Trophoblast cell (in vitro differentiated cells and primary cell): ENCODE measurements at regions not wholly inside any gene's neighbourhood (a gene's known extent, or its start where the extent isn't known, plus 50 kb on each side); places are given as distances from the start of the nearest gene placed in this dataset.

ENCODE experiments used
- DNase-seq, 2 donors: peaks; one replicate each; pipeline ENCODE4 v3.0.0-alpha.2; 2016
- H2AFZ ChIP-seq: 2 replicates; pipeline ENCODE4 v1.6.1; 2013; ENCODE audit warnings: low read length, moderate library complexity, mild to moderate bottlenecking; ENCODE audit not compliant: insufficient read depth, poor library complexity
- H2AK5ac ChIP-seq: 2 replicates; pipeline ENCODE4 v1.6.1; 2013; ENCODE audit warnings: mild to moderate bottlenecking, low read length
- H2BK120ac ChIP-seq: 2 replicates; pipeline ENCODE4 v1.6.1; 2013; ENCODE audit warnings: low read length, mild to moderate bottlenecking, moderate library complexity; ENCODE audit not compliant: insufficient read depth, poor library complexity
- H2BK12ac ChIP-seq: 2 replicates; pipeline ENCODE4 v1.6.1; 2013; ENCODE audit warnings: mild to moderate bottlenecking, low read length, moderate library complexity
- H2BK5ac ChIP-seq: 2 replicates; pipeline ENCODE4 v1.6.1; 2013; ENCODE audit warnings: low read length, low read depth, moderate library complexity, mild to moderate bottlenecking; ENCODE audit not compliant: poor library complexity
- H3K14ac ChIP-seq: 2 replicates; pipeline ENCODE4 v1.6.1; 2013; ENCODE audit warnings: mild to moderate bottlenecking, low read length
- H3K18ac ChIP-seq: 2 replicates; pipeline ENCODE4 v1.6.1; 2013; ENCODE audit warnings: mild to moderate bottlenecking, low read length
- H3K23ac ChIP-seq: 2 replicates; pipeline ENCODE4 v1.6.1; 2013; ENCODE audit warnings: low read length
- H3K27ac ChIP-seq: 2 replicates; pipeline ENCODE4 v1.5.1; 2013; ENCODE audit warnings: low read depth, mild to moderate bottlenecking, inconsistent platforms, low read length, moderate library complexity
- H3K27me3 ChIP-seq: 2 replicates; pipeline ENCODE4 v1.6.1; 2013; ENCODE audit warnings: inconsistent platforms, mild to moderate bottlenecking, low read length, moderate library complexity; ENCODE audit not compliant: insufficient read depth
- H3K36me3 ChIP-seq, 2 experiments: 1 replicate in 1 of 2; 2 replicates in 1 of 2; pipeline ENCODE4 v1.6.1; 2013; ENCODE audit warnings: low read length in 2 of 2, mild to moderate bottlenecking in 2 of 2, moderate library complexity in 1 of 2; ENCODE audit not compliant: insufficient read depth in 2 of 2, control insufficient read depth in 1 of 2
- H3K4ac ChIP-seq: 2 replicates; pipeline ENCODE4 v1.6.1; 2013; ENCODE audit warnings: low read depth, mild to moderate bottlenecking, low read length, moderate library complexity
- H3K4me1 ChIP-seq, 2 experiments: 1 replicate in 1 of 2; 2 replicates in 1 of 2; pipeline ENCODE4 v1.6.1; 2013; ENCODE audit warnings: low read length in 2 of 2, mild to moderate bottlenecking in 2 of 2, moderate library complexity in 1 of 2; ENCODE audit not compliant: insufficient read depth in 2 of 2, control insufficient read depth in 1 of 2
- H3K4me2 ChIP-seq: 2 replicates; pipeline ENCODE4 v1.6.1; 2013; ENCODE audit warnings: inconsistent platforms, mild to moderate bottlenecking, low read length, moderate library complexity
- H3K4me3 ChIP-seq: 2 replicates; pipeline ENCODE4 v1.5.1; 2013; ENCODE audit warnings: mild to moderate bottlenecking, low read depth, low read length, inconsistent platforms
- H3K79me1 ChIP-seq: one replicate; pipeline ENCODE4 v1.6.1; 2013; ENCODE audit warnings: low read length
- H3K79me2 ChIP-seq: 2 replicates; pipeline ENCODE4 v1.6.1; 2013; ENCODE audit warnings: low read length, mild to moderate bottlenecking; ENCODE audit not compliant: control insufficient read depth, insufficient read depth, poor library complexity
- H3K9ac ChIP-seq: 2 replicates; pipeline ENCODE4 v1.6.1; 2013; ENCODE audit warnings: mild to moderate bottlenecking, low read length
- H3K9me3 ChIP-seq: 2 replicates; pipeline ENCODE4 v1.6.1; 2013; ENCODE audit warnings: low read depth, mild to moderate bottlenecking, control low read depth, inconsistent platforms, low read length; ENCODE audit not compliant: insufficient read depth
- H4K12ac ChIP-seq: 2 replicates; pipeline ENCODE4 v1.6.1; 2013; ENCODE audit warnings: low read depth, mild to moderate bottlenecking, low read length, moderate library complexity
- H4K8ac ChIP-seq: 2 replicates; pipeline ENCODE4 v1.6.1; 2013; ENCODE audit warnings: low read depth, mild to moderate bottlenecking, low read length, moderate library complexity
- H4K91ac ChIP-seq: one replicate; pipeline ENCODE4 v1.6.1; 2013; ENCODE audit warnings: low read depth, mild to moderate bottlenecking, low read length, moderate library complexity
- WGBS: extraction: QIAGEN DNeasy Blood & Tissue Kit; methylation state at CpG from one replicate; pipeline ENCODE4 v1.1.7; 2013; ENCODE audit warnings: missing lambda C conversion rate; ENCODE audit not compliant: insufficient read length, insufficient coverage; ENCODE audit errors: extremely low coverage; 5-methylcytosine and 5-hydroxymethylcytosine counted together

DNA sequence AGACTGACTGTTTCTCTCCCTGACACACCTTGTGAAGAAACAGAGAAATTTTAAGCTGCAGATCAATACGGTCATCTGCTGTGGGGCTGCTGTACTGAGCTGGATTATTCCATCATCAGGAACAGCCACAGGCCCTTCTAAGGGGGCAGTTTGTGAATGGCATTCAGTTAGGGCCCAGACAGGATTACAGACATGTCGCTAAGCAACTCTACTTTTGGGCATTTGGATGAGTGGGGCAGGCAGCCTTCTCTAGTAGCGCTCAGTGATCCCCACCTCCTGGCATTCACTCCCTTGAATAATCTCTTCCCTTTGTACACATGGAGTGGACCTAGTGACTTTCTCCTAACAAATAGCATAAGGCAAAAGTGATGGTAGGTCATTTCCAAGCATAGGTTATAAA lies 144.4 kb upstream of the RARB start:
- Histone ChIP-seq H2BK120ac (no peak overlapping the region), H2BK5ac (no peak overlapping the region), H3K9me3 (no peaks in the 10 kb centered on the region), H4K91ac (no peak overlapping the region), H3K9ac (no peak overlapping the region), H3K4me1 (no peaks in the 10 kb centered on the region), H3K27me3 (no peaks in the 10 kb centered on the region), H3K27ac (no peak overlapping the region), H2AFZ (no peak overlapping the region), H3K4ac (no peak overlapping the region), H4K12ac (no peak overlapping the region), H3K4me3 (no peak overlapping the region), H3K79me1 (no peaks in the 10 kb centered on the region), H3K79me2 (no peaks in the 10 kb centered on the region), H3K23ac (no peak overlapping the region), H3K14ac (no peak overlapping the region), H3K4me2 (no peak overlapping the region), H2BK12ac (no peak overlapping the region), H2AK5ac (no peak overlapping the region), H4K8ac (no peak overlapping the region), H3K36me3 (no peaks in the 10 kb centered on the region), H3K18ac (no peak overlapping the region)
- DNase-seq = no peak
- no CpG with 5 or more reads among the region's 3 CpGs for WGBS

DNA sequence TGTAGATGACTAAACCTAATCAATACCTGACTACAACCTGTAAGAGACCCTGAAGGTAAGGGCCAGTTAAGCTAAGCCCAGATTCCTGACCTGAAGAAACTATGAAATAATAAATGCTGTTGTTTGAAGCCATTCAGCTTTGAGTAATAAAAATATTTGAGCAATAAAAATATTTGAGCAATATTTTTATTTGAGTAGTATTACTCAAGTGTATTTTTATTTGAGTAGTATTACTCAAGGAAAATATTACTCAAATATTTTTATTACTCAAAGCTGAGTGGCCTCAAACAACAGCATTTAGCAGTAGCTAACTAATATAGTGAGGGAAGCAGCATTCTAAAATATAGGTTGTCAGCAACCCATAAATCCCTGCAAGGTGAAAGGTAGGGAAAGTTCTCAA lies 143.8 kb upstream of the RARB start:
- DNase-seq = no peak
- Histone ChIP-seq H4K12ac (no peak overlapping the region), H3K4me1 (no peaks in the 10 kb centered on the region), H4K8ac (no peak overlapping the region), H2BK5ac (no peak overlapping the region), H3K9ac (no peak overlapping the region), H3K23ac (no peak overlapping the region), H3K4ac (no peak overlapping the region), H3K36me3 (no peaks in the 10 kb centered on the region), H2BK12ac (no peak overlapping the region), H3K79me1 (no peaks in the 10 kb centered on the region), H3K14ac (no peak overlapping the region), H3K9me3 (no peaks in the 10 kb centered on the region), H3K18ac (no peak overlapping the region), H2BK120ac (no peak overlapping the region), H2AFZ (no peak overlapping the region), H3K4me3 (no peak overlapping the region), H3K27me3 (no peaks in the 10 kb centered on the region), H3K4me2 (no peak overlapping the region), H3K79me2 (no peaks in the 10 kb centered on the region), H3K27ac (no peak overlapping the region), H4K91ac (no peak overlapping the region), H2AK5ac (no peak overlapping the region)

DNA sequence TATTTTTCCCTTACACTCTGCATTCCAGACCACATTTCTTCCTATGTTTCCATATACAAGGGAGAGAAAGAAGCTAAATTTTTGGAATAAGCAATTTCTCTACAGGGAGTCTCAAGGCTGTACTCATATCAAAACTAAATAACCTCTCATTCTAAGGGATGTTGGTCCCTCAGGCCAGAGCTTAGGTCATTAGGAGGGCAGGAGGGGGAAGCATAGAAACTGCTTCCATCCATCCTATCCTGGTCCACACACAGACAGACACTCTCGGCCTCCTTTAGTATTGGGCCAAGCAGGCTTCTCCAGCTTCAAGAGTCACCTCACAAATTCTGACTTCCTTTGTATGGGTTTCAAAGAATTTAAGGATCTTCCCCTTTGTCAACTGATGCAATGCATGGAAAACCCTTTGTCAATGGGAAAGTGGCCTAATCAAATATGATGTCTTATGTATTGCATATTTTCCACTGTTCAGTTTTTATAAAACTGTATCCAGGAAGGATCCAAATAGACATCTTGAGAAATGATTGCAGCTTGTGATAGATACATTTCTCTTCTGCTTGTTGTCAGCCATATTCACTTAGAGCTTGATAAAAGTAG lies 140.7 kb upstream of the RARB start:
- Histone ChIP-seq H2AK5ac (no peak overlapping the region), H3K9me3 (no peaks in the 10 kb centered on the region), H4K8ac (no peak overlapping the region), H2BK12ac (no peak overlapping the region), H3K18ac (no peak overlapping the region), H3K4me2 (no peak overlapping the region), H3K9ac (no peak overlapping the region), H3K4me1 (peaks cover 0 to 2% of the 10 kb centered on the region in 2 experiments), H3K79me1 (peaks cover 7% of the 10 kb centered on the region), H3K79me2 (no peaks in the 10 kb centered on the region), H3K36me3 (no peaks in the 10 kb centered on the region), H4K12ac (no peak overlapping the region), H2AFZ (no peak overlapping the region), H3K27ac (no peak overlapping the region), H3K4ac (no peak overlapping the region), H3K14ac (no peak overlapping the region), H2BK120ac (no peak overlapping the region), H2BK5ac (no peak overlapping the region), H3K27me3 (no peaks in the 10 kb centered on the region), H3K4me3 (no peak overlapping the region), H4K91ac (no peak overlapping the region), H3K23ac (no peak overlapping the region)
- no CpG with 5 or more reads among the region's 1 CpG for WGBS
- no peak for DNase-seq

DNA sequence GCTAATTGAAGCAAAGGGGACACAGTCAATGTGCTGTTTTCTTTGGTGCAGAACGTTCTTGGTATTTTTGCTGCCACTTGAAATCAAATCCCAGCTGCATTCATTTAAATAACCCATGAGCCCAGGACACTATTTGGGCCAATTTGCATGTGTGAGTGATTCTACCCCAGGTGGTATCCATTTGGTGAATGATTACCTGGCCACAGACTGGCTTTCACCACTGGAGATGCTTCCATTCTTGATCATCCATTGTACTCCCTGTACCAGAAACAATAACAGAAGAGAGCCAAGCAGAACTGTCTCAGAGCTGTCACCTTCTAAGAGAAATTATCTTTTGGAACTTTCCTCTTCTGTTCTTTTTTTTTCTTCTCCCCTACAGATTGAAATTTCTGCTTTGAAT lies 139.7 kb upstream of the RARB start:
- no peaks in the 10 kb centered on the region for H3K27me3 ChIP-seq
- no peak overlapping the region for H4K12ac ChIP-seq
- no peak overlapping the region for H2BK5ac ChIP-seq
- H2AK5ac ChIP-seq = no peak overlapping the region
- no CpG with 5 or more reads among the region's 1 CpG for WGBS
- H3K4me3 ChIP-seq = no peak overlapping the region
- H3K9me3 ChIP-seq = no peaks in the 10 kb centered on the region
- H3K4me2 ChIP-seq = no peak overlapping the region
- peaks cover 14% of the 10 kb centered on the region for H3K79me1 ChIP-seq
- no peak overlapping the region for H4K8ac ChIP-seq
- H3K18ac ChIP-seq = no peak overlapping the region
- H3K9ac ChIP-seq = no peak overlapping the region
- no peak overlapping the region for H3K14ac ChIP-seq
- no peak overlapping the region for H2BK12ac ChIP-seq
- no peaks in the 10 kb centered on the region for H3K36me3 ChIP-seq
- no peak overlapping the region for H3K27ac ChIP-seq
- H2BK120ac ChIP-seq = no peak overlapping the region
- no peak overlapping the region for H3K23ac ChIP-seq
- peaks cover 3 to 4% of the 10 kb centered on the region in 2 experiments for H3K4me1 ChIP-seq
- no peaks in the 10 kb centered on the region for H3K79me2 ChIP-seq
- H4K91ac ChIP-seq = no peak overlapping the region
- H2AFZ ChIP-seq = no peak overlapping the region
- H3K4ac ChIP-seq = no peak overlapping the region
- DNase-seq = no peak
